Nucleus accumbens (tissue), 56 donors: ENCODE measurements at regions not wholly inside any gene's neighbourhood (a gene's known extent, or its start where the extent isn't known, plus 50 kb on each side); places are given as distances from the start of the nearest gene placed in this dataset.
"Not testable (repeated sequence)": the region's sequence is repeated elsewhere in the genome, so short reads cannot be mapped to it uniquely, and the experiment has no call there.

Experiments
- DNase-seq, 56 donors: peaks; one replicate each; lab custom pipeline; 2025; lab: John Stamatoyannopoulos, UW

DNA sequence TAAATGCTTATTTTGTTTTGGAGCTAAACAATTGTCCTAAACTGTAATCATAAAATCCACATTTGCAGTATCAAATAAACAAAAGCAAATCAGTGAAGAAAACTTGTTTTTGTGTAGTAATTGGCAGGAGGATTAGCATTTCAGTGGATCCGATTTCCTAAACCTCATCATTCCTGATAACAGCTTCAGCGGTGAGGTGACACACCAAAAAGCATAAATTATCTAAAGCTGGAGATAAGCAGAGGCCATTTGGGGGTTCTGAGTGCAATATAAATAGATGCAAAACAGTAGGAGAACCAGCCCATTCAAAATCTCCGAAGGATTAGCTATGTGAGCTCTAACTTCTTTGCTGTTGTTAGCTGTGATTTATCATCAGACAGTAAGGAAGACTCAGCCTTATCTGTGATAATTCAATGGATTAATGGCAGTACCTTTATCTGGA is 235.8 kb downstream of the EPHA7 start:
- no peak for DNase-seq

DNA sequence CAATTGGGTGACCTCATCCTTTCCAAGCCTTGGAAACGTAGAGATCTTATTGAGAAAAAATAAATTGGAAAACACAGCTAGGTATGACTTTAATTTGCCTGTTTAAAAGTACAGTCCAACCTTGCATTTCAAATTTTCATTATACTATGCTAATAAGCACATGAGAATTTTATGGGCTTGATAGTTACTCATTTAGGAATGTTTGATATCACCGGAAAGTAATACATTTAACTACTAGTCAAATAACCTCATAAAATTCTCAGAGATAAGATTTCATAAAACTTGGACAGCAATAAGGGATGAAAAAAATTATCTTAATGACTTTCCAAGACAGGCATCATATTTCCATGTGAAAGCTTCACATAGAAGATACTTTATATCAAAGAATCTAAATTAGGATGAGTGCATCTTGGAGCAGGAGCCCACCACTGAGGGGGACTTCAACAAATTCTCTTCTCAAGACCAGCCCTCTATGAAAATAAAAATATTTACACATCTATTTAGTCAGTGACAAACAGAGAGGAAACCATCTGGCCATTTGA is 236.3 kb downstream of the EPHA7 start:
- no peak for DNase-seq

DNA sequence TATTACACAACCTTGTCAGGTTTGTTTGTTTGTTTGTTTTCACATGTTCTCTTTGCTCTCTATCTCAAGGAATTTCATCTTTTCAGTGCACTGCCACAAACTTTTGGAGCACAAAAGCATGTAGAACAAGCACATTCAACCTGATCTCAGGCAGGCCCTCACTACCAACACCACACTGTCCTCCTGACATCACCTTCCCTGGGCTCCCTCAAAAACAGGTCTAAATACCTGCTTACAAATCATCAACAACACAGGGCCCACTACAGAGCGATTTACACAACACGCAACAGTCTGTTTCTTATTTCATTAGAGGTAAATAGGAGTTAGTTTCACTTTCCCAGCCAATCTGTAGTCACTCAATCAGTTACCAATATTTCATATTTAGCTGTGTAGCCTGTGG is 241.4 kb downstream of the EPHA7 start:
- DNase-seq: no peak

DNA sequence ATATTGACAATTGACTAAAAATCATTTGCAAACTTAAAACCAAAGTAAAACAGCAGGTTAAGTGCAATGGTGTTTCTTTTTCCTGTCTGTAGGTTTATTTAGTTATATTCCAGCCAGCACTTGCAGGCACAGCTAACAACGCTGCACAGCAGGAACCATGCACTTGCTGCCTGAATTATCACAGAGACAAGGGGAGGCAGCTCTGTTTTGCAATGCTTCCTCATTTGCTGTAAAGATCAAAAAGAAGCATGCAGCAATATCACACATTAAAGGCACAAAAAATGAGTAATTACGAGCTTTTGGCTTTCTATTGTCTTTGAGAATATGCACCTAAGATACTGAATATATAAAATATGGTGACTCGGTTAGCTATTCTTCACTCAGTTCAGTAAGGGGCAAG is 241.9 kb downstream of the EPHA7 start:
- no peak for DNase-seq

- no peak for DNase-seq
Measured at GRCh38 chr6:93176070-93176469, 243.3 kb downstream of the EPHA7 start.

- DNase-seq: not testable (repeated sequence)
Measured at GRCh38 chr6:93173573-93173972, 245.8 kb downstream of the EPHA7 start.

DNA sequence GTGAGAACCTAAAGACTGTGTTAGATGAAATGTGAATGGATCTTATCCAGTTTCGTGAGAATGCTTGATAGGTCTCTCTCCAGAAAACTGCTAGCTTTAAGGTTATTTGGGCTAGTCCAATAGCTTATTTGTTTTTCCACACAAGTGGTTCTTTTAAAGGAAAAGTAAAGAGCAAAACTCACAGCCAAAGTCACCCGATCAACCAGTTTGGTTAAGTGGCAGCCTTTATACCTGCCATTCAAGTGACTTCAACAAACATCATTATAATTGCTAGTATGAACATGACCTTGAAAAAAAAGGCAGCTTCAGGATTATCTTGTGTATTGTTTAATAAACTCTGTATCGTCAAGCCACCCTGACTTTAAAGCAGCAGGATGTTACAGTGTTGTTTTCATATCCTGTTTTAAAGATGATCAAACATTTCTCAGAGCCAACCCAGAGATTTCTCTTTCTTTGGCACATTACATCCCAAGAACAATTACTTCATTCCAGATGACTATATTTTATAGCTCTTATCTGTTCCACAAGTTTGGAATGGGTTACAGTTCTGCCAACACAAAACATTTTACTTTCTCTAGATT is 253.4 kb downstream of the EPHA7 start:
- DNase-seq: no peak

GRCh38 chr6:93164781-93165180 is 254.6 kb downstream of the EPHA7 start:
- no peak for DNase-seq

DNA sequence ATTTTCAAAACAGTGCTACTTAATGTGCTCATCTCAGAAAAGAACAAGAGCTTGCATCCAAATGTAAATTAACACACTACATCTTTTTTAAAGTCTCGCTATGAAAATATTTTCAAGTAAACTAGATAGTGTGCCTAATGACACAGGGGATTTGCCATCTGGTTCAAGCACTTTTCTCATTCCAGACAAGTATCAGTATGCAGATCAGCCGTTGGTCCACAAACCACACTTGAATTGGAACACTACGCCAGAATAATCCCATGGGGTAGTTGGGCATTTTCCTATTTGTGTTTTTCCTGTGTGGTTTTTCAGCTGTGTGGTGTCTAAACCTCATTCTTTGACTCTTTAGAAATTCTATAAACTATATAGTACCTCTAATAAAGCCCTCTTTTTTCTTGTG is 256.2 kb downstream of the EPHA7 start:
- no peak for DNase-seq

DNA sequence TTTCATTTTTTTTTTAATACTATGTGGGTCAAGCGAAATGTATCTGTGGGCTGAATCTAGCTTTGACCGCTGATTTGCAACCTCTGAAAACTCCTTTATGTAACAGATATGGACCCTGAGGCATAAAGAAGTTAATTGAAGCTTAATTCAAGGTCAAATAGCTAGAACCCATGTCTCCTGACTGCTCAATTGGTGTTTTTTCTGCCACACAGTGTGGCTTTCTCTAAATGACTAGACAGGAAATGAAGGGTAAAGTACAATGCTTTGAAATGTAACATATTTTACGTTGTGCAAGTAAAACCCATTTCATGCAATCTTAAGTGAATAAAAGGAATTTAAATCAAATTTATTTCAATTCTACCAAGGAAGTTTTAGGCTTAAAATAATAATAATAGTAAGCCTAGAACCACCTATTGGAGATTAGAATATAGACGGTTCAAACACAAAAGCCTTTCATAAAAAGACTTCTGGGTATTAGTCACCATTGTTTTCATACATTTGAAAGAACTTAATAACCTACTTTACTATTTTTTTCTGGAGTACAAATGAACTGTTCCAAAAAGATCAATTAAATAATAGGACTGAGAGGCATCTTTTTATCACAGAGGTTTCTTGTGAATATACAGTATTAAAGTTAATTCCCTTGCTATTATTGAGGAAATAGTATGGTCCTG is 279.8 kb downstream of the EPHA7 start:
- DNase-seq: no peak

DNA sequence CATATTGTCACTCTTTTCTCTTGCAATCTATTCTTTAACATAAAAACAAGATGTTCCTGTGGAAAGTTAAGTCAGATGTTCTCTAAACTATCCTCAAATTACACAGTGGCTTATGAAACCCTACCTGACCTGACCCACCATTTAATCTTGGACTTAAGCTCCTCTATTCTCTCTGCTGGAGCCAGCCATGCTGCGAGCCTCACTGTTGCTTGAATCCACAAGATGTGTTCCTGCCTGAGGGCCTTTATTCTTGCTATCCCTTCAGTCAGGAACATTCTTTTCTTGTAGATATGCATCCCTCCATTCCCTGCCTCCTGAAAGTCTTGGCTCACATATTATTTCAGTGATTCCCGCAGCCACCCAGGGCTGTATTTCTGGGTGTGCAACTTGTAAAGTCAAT is 283.2 kb downstream of the EPHA7 start:
- DNase-seq: no peak

DNA sequence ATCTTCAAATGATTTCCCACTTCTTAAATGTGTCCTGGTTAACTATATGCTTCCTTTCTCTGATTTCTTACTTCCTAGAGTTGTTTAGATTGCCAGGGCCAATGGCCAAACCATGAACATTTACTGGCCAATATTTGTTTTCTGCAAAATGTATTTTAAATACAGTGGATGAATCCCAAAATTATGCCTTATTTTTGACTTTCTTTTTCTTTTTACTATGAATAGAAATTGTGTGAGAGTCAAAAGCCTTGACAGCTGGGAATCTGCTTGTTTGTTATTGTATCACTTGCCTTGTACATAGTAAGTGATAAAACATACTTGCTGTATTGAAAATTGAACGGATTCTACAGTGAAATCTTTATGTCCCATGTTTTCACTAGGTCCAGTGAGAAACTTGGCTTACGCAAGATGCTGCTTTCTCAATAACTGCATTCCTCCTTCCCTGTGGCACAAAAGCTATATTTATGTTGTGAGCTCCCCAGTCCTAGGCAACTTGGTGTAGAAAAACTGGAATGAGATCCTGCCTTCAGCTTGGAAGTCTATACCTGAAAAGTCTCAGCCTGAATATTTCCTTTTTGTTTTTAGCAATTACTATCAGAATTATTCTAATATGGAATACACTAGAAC is 295.2 kb downstream of the EPHA7 start:
- DNase-seq: no peak

DNA sequence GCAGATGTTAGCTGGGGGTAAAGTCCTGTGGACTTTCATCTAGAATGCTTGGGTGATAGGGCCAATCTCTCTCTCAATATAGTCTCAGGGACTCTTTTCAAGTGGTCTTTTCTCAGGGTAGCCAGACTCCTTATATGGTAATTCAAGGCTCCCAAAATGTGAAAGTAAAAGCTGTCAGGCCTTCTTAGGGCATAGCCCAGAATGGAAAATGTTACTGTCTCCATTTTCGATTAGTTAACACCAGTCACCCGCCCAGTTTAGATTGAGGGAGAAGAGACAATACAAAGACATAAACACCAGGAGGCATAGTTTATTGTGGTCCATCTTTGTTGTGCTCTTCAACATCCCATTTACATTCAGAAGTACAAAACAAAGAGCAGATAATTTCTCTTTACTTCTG is 295.8 kb downstream of the EPHA7 start:
- no peak for DNase-seq

DNA sequence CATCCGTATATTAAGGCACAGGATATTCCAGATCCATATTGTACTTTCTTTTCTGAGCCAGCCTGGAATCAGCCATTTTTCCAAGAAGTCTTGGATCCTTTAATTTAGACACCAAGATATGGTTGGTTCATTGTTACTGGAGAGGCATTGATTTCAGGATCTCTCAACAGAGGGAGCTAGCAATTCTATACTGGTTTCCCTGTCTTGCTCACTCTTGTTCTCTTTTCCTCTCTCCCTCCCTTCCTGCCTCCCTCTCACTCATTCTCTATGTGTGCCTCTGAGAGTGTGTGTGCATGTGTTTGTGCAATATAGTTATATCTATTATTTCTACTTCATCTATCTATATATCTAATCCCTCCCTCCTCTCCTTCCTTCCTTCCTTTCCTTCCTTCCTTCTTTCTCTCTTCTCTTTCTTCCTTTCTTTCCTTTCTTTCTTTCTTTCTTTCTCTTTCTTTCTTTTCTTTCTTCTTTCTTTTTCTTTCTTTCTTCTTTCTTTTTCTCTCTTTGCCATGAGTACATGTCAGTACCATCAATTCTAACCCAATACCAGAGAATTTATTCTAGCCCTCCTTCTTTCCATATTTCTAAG is 299.1 kb downstream of the EPHA7 start:
- DNase-seq: no peak

DNA sequence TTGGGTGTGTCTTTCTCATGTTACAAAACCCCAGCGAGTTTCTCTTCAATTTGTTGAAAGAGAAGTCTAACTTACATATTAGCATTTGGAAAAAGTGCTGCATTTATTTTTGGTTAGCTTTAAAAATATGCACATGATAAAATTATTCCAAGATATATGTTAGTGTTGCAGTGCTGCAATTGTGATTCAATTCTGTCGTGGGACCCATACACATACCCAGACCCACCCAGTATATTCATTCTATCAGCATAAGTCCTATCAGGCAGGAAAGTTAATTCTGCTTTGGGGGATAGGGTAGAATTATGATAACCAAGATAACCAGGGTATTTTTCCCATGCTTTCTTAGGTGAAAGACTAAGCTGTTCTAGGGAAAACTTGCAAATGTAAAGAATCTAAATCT is 313.5 kb downstream of the EPHA7 start:
- DNase-seq: no peak

GRCh38 chr6:93105017-93105416 is 314.3 kb downstream of the EPHA7 start:
- no peak for DNase-seq

DNA sequence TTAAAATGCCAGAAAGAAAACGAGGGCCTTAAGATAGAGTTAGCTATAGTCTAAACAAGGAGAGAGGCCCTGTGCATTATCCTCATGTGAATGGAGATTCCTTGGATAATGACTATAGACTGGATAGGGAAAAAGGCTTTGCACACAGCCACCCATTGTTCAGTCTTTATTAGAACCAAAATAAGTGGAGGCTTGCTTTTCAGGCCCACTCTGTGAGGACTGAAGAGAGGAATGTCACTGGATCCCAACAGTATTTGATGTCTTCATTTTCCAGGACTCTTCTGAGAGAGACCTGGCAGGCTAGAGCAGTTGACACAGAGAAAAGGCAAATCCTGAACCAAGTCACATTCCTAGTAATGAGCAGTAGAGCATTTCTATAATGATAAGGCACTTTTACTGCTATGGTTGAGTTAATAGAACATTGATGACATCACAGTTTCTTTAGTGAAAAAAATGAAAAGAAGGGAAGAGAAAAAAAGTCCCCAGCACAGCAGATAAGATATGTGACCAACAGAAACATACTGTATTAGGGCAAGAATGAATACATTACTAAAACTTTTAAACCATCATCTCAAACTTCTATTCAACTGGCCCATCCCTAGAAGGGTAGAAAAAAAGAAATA is 315.1 kb downstream of the EPHA7 start:
- DNase-seq: no peak

GRCh38 chr6:93088621-93089501 is 330.5 kb downstream of the EPHA7 start:
- DNase-seq: no peak

- no peak for DNase-seq
Measured at GRCh38 chr6:93087606-93088005, 331.8 kb downstream of the EPHA7 start.

GRCh38 chr6:93086351-93086750 is 333.0 kb downstream of the EPHA7 start:
- no peak for DNase-seq
